HUES6 (cell line): ENCODE measurements at regions not wholly inside any gene's neighbourhood (a gene's known extent, or its start where the extent isn't known, plus 50 kb on each side); places are given as distances from the start of the nearest gene placed in this dataset.

ENCODE experiments used
- H3K27ac ChIP-seq: 2 replicates; pipeline ENCODE4 v1.7.0; 2013; ENCODE audit warnings: low read depth, mild to moderate bottlenecking, low read length, inconsistent platforms
- H3K27me3 ChIP-seq: 2 replicates; pipeline ENCODE4 v1.6.1; 2013; ENCODE audit warnings: low read length; ENCODE audit not compliant: control insufficient read depth, insufficient read depth
- H3K36me3 ChIP-seq: 2 replicates; pipeline ENCODE4 v1.6.1; 2013; ENCODE audit warnings: low read length; ENCODE audit not compliant: control insufficient read depth, insufficient read depth
- H3K4me1 ChIP-seq: 2 replicates; pipeline ENCODE4 v1.6.1; 2013; ENCODE audit warnings: low read length; ENCODE audit not compliant: control insufficient read depth, insufficient read depth
- H3K4me3 ChIP-seq: 2 replicates; pipeline ENCODE4 v1.5.1; 2013; ENCODE audit warnings: low read depth, low read length
- H3K9ac ChIP-seq: one replicate; pipeline ENCODE4 v1.6.1; 2013; ENCODE audit warnings: mild to moderate bottlenecking, low read length
- H3K9me3 ChIP-seq: 2 replicates; pipeline ENCODE4 v1.6.1; 2013; ENCODE audit warnings: low read depth, low read length; ENCODE audit not compliant: control insufficient read depth, insufficient read depth

- H3K36me3 ChIP-seq: no peaks in the 10 kb centered on the region
- H3K27ac ChIP-seq: no peak overlapping the region
- H3K9ac ChIP-seq: no peak overlapping the region
- H3K4me1 ChIP-seq: no peaks in the 10 kb centered on the region
- no peaks in the 10 kb centered on the region for H3K9me3 ChIP-seq
- no peak overlapping the region for H3K4me3 ChIP-seq
- no peaks in the 10 kb centered on the region for H3K27me3 ChIP-seq
Observed at GRCh38 chr4:142929526-142929925, 83.4 kb upstream of the INPP4B start.

- no peak overlapping the region for H3K9ac ChIP-seq
- H3K36me3 ChIP-seq: no peaks in the 10 kb centered on the region
- H3K4me3 ChIP-seq: no peak overlapping the region
- no peaks in the 10 kb centered on the region for H3K9me3 ChIP-seq
- no peaks in the 10 kb centered on the region for H3K27me3 ChIP-seq
- H3K27ac ChIP-seq: no peak overlapping the region
- H3K4me1 ChIP-seq: no peaks in the 10 kb centered on the region
Observed at GRCh38 chr4:142933207-142933606, 87.1 kb upstream of the INPP4B start.

- no peaks in the 10 kb centered on the region for H3K9me3 ChIP-seq
- H3K4me1 ChIP-seq: no peaks in the 10 kb centered on the region
- no peak overlapping the region for H3K4me3 ChIP-seq
- no peaks in the 10 kb centered on the region for H3K36me3 ChIP-seq
- H3K27me3 ChIP-seq: no peaks in the 10 kb centered on the region
- H3K9ac ChIP-seq: no peak overlapping the region
- H3K27ac ChIP-seq: no peak overlapping the region
Observed at GRCh38 chr4:142940425-142941330, 94.6 kb upstream of the INPP4B start.

GRCh38 chr4:142944565-142944964 is 98.5 kb upstream of the INPP4B start:
- Histone ChIP-seq H3K27ac (no peak overlapping the region), H3K4me1 (no peaks in the 10 kb centered on the region), H3K27me3 (no peaks in the 10 kb centered on the region), H3K9me3 (no peaks in the 10 kb centered on the region; the same call in 1 of the 2 replicates), H3K36me3 (no peaks in the 10 kb centered on the region), H3K4me3 (no peak overlapping the region), H3K9ac (no peak overlapping the region)

- peaks cover 7% of the 10 kb centered on the region; the same call in 1 of the 2 replicates for H3K9me3 ChIP-seq
- H3K4me3 ChIP-seq: no peak overlapping the region
- no peaks in the 10 kb centered on the region for H3K27me3 ChIP-seq
- no peaks in the 10 kb centered on the region for H3K36me3 ChIP-seq
- H3K4me1 ChIP-seq: no peaks in the 10 kb centered on the region
- no peak overlapping the region for H3K9ac ChIP-seq
- H3K27ac ChIP-seq: no peak overlapping the region
Observed at GRCh38 chr4:142952821-142953580, 106.9 kb upstream of the INPP4B start.

- Histone ChIP-seq H3K27ac (no peak overlapping the region), H3K27me3 (no peaks in the 10 kb centered on the region), H3K36me3 (no peaks in the 10 kb centered on the region), H3K4me3 (no peak overlapping the region), H3K9ac (no peak overlapping the region), H3K4me1 (no peaks in the 10 kb centered on the region), H3K9me3 (peaks cover 7% of the 10 kb centered on the region; the same call in 1 of the 2 replicates)
Observed at GRCh38 chr4:142954415-142954814, 108.3 kb upstream of the INPP4B start.

- Histone ChIP-seq H3K4me1 (no peaks in the 10 kb centered on the region), H3K9ac (no peak overlapping the region), H3K27me3 (no peaks in the 10 kb centered on the region), H3K4me3 (no peak overlapping the region), H3K36me3 (no peaks in the 10 kb centered on the region), H3K9me3 (peaks cover 7% of the 10 kb centered on the region; the same call in 1 of the 2 replicates), H3K27ac (no peak overlapping the region)
Observed at GRCh38 chr4:142955501-142955900, 109.4 kb upstream of the INPP4B start.

- H3K9ac ChIP-seq: no peak overlapping the region
- no peak overlapping the region for H3K4me3 ChIP-seq
- no peaks in the 10 kb centered on the region for H3K27me3 ChIP-seq
- no peaks in the 10 kb centered on the region for H3K4me1 ChIP-seq
- H3K9me3 ChIP-seq: peaks cover 7% of the 10 kb centered on the region; the same call in 1 of the 2 replicates
- H3K27ac ChIP-seq: no peak overlapping the region
- H3K36me3 ChIP-seq: no peaks in the 10 kb centered on the region
Observed at GRCh38 chr4:142959173-142959572, 113.1 kb upstream of the INPP4B start.

GRCh38 chr4:142960126-142960525 is 114.0 kb upstream of the INPP4B start:
- no peaks in the 10 kb centered on the region for H3K27me3 ChIP-seq
- no peak overlapping the region for H3K27ac ChIP-seq
- no peaks in the 10 kb centered on the region for H3K4me1 ChIP-seq
- H3K9ac ChIP-seq: no peak overlapping the region
- no peak overlapping the region for H3K4me3 ChIP-seq
- H3K36me3 ChIP-seq: no peaks in the 10 kb centered on the region
- peaks cover 7% of the 10 kb centered on the region; the same call in 1 of the 2 replicates for H3K9me3 ChIP-seq

- no peak overlapping the region for H3K27ac ChIP-seq
- no peaks in the 10 kb centered on the region for H3K4me1 ChIP-seq
- no peak overlapping the region for H3K9ac ChIP-seq
- no peak overlapping the region for H3K4me3 ChIP-seq
- no peaks in the 10 kb centered on the region for H3K36me3 ChIP-seq
- no peaks in the 10 kb centered on the region for H3K27me3 ChIP-seq
- peaks cover 4% of the 10 kb centered on the region; the same call in 1 of the 2 replicates for H3K9me3 ChIP-seq
Observed at GRCh38 chr4:142960867-142961644, 115.0 kb upstream of the INPP4B start.
